ENCODE measurements at regions not wholly inside any gene's neighbourhood (a gene's known extent, or its start where the extent isn't known, plus 50 kb on each side); places are given as distances from the start of the nearest gene placed in this dataset.

DNA sequence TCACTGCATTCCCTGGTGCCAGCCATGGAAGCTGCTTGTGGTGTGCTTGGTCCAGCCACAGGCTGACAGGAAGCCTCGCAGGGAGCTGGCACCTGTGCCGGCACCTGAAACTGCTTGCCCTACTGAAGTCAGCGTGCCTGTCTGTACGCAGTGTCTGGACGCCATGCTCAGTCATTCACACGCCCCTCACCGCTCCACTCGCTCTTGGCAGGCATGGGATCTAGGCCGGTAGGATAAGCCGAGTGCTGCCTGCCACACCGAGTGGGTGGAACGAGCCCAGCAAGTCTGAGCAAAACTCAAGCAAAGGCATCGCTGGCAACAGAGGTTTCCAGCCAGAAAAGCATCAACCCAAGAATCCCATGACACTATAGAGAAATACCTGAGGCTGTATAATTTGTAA, 350.6 kb downstream of the CDH11 start:
- Histone ChIP-seq H3K9me3 (ENCODE audit: control insufficient read depth, insufficient read depth, low read depth, low read length) (no peaks in the 10 kb centered on the region), H3K27me3 (ENCODE audit: control insufficient read depth, insufficient read depth, low read length) (no peaks in the 10 kb centered on the region), H3K27ac (ENCODE audit: low read length) (no peak overlapping the region), H3K4me1 (ENCODE audit: control insufficient read depth, insufficient read depth, low read length) (no peaks in the 10 kb centered on the region), H3K36me3 (ENCODE audit: control insufficient read depth, insufficient read depth, low read length) (no peaks in the 10 kb centered on the region), H3K4me3 (ENCODE audit: low read depth in 2 of 2, low read length in 2 of 2) (no peak overlapping the region)
- in situ Hi-C loops (cut with HindIII; ENCODE audit: low pct_unique_long_range_greater_than_20kb, low sequenced_read_pairs) (no loop called here), intact Hi-C loops (cut with micrococcal nuclease; ENCODE audit: unreplicated experiment) (no loop called here)
- CTCF ChIA-PET = no interaction called here
- POLR2A ChIA-PET = no interaction called here
- BruUV-seq (replicated peaks) = no TSS peak
- TF ChIP-seq SIN3A (IDR thresholded peaks at IDR 0.05; ENCODE audit: borderline replicate concordance, insufficient read depth, low read depth, low read length) (no peak), TCF7L2 (IDR thresholded peaks at IDR 0.05; ENCODE audit: low read depth, low read length) (no peak), POLR2AphosphoS5 (IDR thresholded peaks at IDR 0.05; ENCODE audit: low read depth, low read length) (no peak)
- TF ChIP-seq, protein P1, sequence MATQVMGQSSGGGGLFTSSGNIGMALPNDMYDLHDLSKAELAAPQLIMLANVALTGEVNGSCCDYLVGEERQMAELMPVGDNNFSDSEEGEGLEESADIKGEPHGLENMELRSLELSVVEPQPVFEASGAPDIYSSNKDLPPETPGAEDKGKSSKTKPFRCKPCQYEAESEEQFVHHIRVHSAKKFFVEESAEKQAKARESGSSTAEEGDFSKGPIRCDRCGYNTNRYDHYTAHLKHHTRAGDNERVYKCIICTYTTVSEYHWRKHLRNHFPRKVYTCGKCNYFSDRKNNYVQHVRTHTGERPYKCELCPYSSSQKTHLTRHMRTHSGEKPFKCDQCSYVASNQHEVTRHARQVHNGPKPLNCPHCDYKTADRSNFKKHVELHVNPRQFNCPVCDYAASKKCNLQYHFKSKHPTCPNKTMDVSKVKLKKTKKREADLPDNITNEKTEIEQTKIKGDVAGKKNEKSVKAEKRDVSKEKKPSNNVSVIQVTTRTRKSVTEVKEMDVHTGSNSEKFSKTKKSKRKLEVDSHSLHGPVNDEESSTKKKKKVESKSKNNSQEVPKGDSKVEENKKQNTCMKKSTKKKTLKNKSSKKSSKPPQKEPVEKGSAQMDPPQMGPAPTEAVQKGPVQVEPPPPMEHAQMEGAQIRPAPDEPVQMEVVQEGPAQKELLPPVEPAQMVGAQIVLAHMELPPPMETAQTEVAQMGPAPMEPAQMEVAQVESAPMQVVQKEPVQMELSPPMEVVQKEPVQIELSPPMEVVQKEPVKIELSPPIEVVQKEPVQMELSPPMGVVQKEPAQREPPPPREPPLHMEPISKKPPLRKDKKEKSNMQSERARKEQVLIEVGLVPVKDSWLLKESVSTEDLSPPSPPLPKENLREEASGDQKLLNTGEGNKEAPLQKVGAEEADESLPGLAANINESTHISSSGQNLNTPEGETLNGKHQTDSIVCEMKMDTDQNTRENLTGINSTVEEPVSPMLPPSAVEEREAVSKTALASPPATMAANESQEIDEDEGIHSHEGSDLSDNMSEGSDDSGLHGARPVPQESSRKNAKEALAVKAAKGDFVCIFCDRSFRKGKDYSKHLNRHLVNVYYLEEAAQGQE (IDR thresholded peaks at IDR 0.05; ENCODE audit: insufficient read depth in 1 of 2, low read depth in 2 of 2, low read length in 1 of 2) = no peak
- TF ChIP-seq, protein P2, sequence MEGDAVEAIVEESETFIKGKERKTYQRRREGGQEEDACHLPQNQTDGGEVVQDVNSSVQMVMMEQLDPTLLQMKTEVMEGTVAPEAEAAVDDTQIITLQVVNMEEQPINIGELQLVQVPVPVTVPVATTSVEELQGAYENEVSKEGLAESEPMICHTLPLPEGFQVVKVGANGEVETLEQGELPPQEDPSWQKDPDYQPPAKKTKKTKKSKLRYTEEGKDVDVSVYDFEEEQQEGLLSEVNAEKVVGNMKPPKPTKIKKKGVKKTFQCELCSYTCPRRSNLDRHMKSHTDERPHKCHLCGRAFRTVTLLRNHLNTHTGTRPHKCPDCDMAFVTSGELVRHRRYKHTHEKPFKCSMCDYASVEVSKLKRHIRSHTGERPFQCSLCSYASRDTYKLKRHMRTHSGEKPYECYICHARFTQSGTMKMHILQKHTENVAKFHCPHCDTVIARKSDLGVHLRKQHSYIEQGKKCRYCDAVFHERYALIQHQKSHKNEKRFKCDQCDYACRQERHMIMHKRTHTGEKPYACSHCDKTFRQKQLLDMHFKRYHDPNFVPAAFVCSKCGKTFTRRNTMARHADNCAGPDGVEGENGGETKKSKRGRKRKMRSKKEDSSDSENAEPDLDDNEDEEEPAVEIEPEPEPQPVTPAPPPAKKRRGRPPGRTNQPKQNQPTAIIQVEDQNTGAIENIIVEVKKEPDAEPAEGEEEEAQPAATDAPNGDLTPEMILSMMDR (IDR thresholded peaks at IDR 0.05) = no peak
- DNase-seq (ENCODE audit: low read depth, low spot score) (no peak), ATAC-seq (no peak)

DNA sequence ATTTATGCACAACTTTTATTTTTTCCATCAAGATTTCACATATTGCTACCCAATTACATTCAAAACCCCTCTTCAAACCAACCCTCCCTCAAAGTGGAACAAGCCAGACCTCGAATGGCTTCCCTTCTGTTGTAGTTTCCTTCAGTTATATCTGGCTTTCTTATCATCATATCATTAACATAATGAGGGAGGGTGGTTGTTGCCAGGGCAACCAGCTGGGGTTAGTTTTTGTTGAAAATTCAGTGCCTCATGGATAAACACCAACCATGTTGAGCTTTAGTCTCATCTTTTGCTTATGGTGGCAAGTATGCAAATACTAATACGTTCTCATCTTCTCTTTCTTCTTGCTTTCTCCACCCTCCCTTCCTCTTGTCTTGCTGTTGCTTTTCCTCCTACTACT, 359.7 kb downstream of the CDH11 start:
- TF ChIP-seq SIN3A (IDR thresholded peaks at IDR 0.05; ENCODE audit: borderline replicate concordance, insufficient read depth, low read depth, low read length) (no peak), TCF7L2 (IDR thresholded peaks at IDR 0.05; ENCODE audit: low read depth, low read length) (no peak), POLR2AphosphoS5 (IDR thresholded peaks at IDR 0.05; ENCODE audit: low read depth, low read length) (no peak)
- TF ChIP-seq, protein P1 (IDR thresholded peaks at IDR 0.05; ENCODE audit: insufficient read depth in 1 of 2, low read depth in 2 of 2, low read length in 1 of 2) = no peak
- TF ChIP-seq, protein P2 (IDR thresholded peaks at IDR 0.05) = no peak
- Histone ChIP-seq H3K4me1 (ENCODE audit: control insufficient read depth, insufficient read depth, low read length) (no peaks in the 10 kb centered on the region), H3K9me3 (ENCODE audit: control insufficient read depth, insufficient read depth, low read depth, low read length) (no peaks in the 10 kb centered on the region), H3K4me3 (ENCODE audit: low read depth in 2 of 2, low read length in 2 of 2) (no peak overlapping the region), H3K27me3 (ENCODE audit: control insufficient read depth, insufficient read depth, low read length) (no peaks in the 10 kb centered on the region), H3K27ac (ENCODE audit: low read length) (no peak overlapping the region), H3K36me3 (ENCODE audit: control insufficient read depth, insufficient read depth, low read length) (no peaks in the 10 kb centered on the region)
- in situ Hi-C loops (cut with HindIII; ENCODE audit: low pct_unique_long_range_greater_than_20kb, low sequenced_read_pairs) = no loop called here
- intact Hi-C loops (cut with micrococcal nuclease; ENCODE audit: unreplicated experiment) = no loop called here
- ChIA-PET POLR2A (no interaction called here), CTCF (no interaction called here)
- ATAC-seq (no peak), DNase-seq (ENCODE audit: low read depth, low spot score) (no peak)
- BruUV-seq (replicated peaks) = no TSS peak
